H1 (cell line): ENCODE measurements at regions not wholly inside any gene's neighbourhood (a gene's known extent, or its start where the extent isn't known, plus 50 kb on each side); places are given as distances from the start of the nearest gene placed in this dataset.

Experiments used
- CTCF ChIA-PET: fragments of 300-600 bp; sonication (Branson Sonifier 250); formaldehyde crosslinking; loops from one replicate; lab custom pipeline; 2021; ENCODE audit not compliant: partially characterized antibody; lab: Charles Lee
- POLR2A ChIA-PET: fragments of 300-600 bp; sonication (Branson Sonifier 250); formaldehyde crosslinking; loops from one replicate; lab custom pipeline; 2021; ENCODE audit warnings: inconsistent platforms; ENCODE audit not compliant: partially characterized antibody; lab: Charles Lee
- DNase-seq, 2 experiments: peaks; one replicate each; pipeline versions ENCODE4 v3.0.0 to v3.0.0-alpha.2; 2010 to 2022; ENCODE audit warnings: low spot score in 2 of 2, low read depth in 1 of 2, mixed read lengths in 1 of 2
- FAIRE-seq: peaks from 2 replicates; lab custom pipeline; 2011; peaks lifted over from hg19 to GRCh38; lab: Jason Lieb, UNC
- H2AFZ ChIP-seq: 2 replicates; pipeline ENCODE4 v1.8.1; 2012; ENCODE audit warnings: low read length, inconsistent platforms
- H2AK5ac ChIP-seq: 2 replicates; pipeline ENCODE4 v1.6.1; 2013; ENCODE audit warnings: low read depth, low read length
- H2BK120ac ChIP-seq: replicated peaks from 2 replicates; pipeline ENCODE3; 2013; ENCODE audit warnings: low read depth, low read length, inconsistent platforms
- H2BK12ac ChIP-seq: 2 replicates; pipeline ENCODE4 v1.6.1; 2013; ENCODE audit warnings: low read depth, low read length
- H2BK15ac ChIP-seq: 2 replicates; pipeline ENCODE4 v1.6.1; 2013; ENCODE audit warnings: low read length
- H2BK20ac ChIP-seq: 2 replicates; pipeline ENCODE4 v1.6.1; 2013; ENCODE audit warnings: low read length
- H2BK5ac ChIP-seq: 2 replicates; pipeline ENCODE4 v1.6.1; 2013; ENCODE audit warnings: low read depth, low read length
- H3K14ac ChIP-seq: 2 replicates; pipeline ENCODE4 v1.6.1; 2013; ENCODE audit warnings: inconsistent platforms; ENCODE audit not compliant: insufficient read length
- H3K18ac ChIP-seq: 2 replicates; pipeline ENCODE4 v1.6.1; 2013; ENCODE audit warnings: low read length; ENCODE audit errors: extremely low read depth
- H3K23ac ChIP-seq: 2 replicates; pipeline ENCODE4 v1.6.1; 2013; ENCODE audit warnings: inconsistent platforms; ENCODE audit not compliant: insufficient read length
- H3K23me2 ChIP-seq: 2 replicates; pipeline ENCODE4 v1.6.1; 2013; ENCODE audit warnings: low read depth, low read length
- H3K27ac ChIP-seq: 2 replicates; pipeline ENCODE4 v1.6.1; 2011; ENCODE audit warnings: low read depth, low read length, inconsistent platforms
- H3K27me3 ChIP-seq, 4 experiments: replicated peaks in 1 of 4; 1 replicate in 1 of 4; 2 replicates in 3 of 4; pipeline versions ENCODE4 v1.6.1 to v1.8.1; 2011 to 2013; ENCODE audit warnings: low read length in 3 of 4, mild to moderate bottlenecking in 3 of 4, inconsistent platforms in 2 of 4, mixed read lengths in 2 of 4, moderate library complexity in 1 of 4; ENCODE audit not compliant: control insufficient read depth in 3 of 4, insufficient read depth in 3 of 4; ENCODE audit errors: extremely low read depth in 1 of 4
- H3K36me3 ChIP-seq, 4 experiments: 2 replicates each; pipeline versions ENCODE4 v1.6.1 to v1.8.1; 2011 to 2013; ENCODE audit warnings: mild to moderate bottlenecking in 4 of 4, low read length in 3 of 4, moderate library complexity in 2 of 4, control low read depth in 1 of 4, inconsistent platforms in 1 of 4; ENCODE audit not compliant: insufficient read depth in 4 of 4, control insufficient read depth in 2 of 4
- H3K4ac ChIP-seq: replicated peaks from 2 replicates; pipeline ENCODE3; 2013; ENCODE audit warnings: low read length, low read depth, mixed read lengths, inconsistent platforms; ENCODE audit not compliant: insufficient read length
- H3K4me1 ChIP-seq, 4 experiments: replicated peaks in 1 of 4; 1 replicate in 1 of 4; 2 replicates in 3 of 4; pipeline versions ENCODE4 v1.6.1 to v1.8.1; 2011 to 2013; ENCODE audit warnings: low read length in 3 of 4, inconsistent platforms in 2 of 4, mixed read lengths in 1 of 4; ENCODE audit not compliant: insufficient read depth in 4 of 4, control insufficient read depth in 3 of 4
- H3K4me2 ChIP-seq, 2 experiments: 2 replicates each; pipeline versions ENCODE4 v1.6.1 to v1.8.1; 2011 to 2013; ENCODE audit warnings: low read depth in 2 of 2, low read length in 2 of 2, control low read depth in 1 of 2, inconsistent platforms in 1 of 2, mild to moderate bottlenecking in 1 of 2; ENCODE audit not compliant: insufficient read depth in 1 of 2
- H3K4me3 ChIP-seq, 4 experiments: fragments of 200-600, 300-600 bp in 1 of 4; sonication (generic), shearing (Covaris generic), sonication (Bioruptor Twin) in 1 of 4; 2 replicates each; pipeline versions ENCODE4 v1.5.1 to v1.8.1; 2011 to 2016; ENCODE audit warnings: low read length in 4 of 4, low read depth in 3 of 4, control low read depth in 2 of 4, inconsistent platforms in 2 of 4, mild to moderate bottlenecking in 2 of 4, mixed read lengths in 1 of 4, moderate library complexity in 1 of 4; ENCODE audit not compliant: insufficient read depth in 2 of 4; ENCODE audit errors: extremely low read depth in 1 of 4
- H3K56ac ChIP-seq: replicated peaks from 2 replicates; pipeline ENCODE3; 2013; ENCODE audit warnings: low read depth, mild to moderate bottlenecking, mixed read lengths, low read length, inconsistent platforms; ENCODE audit not compliant: insufficient read length
- H3K79me1 ChIP-seq: 2 replicates; pipeline ENCODE4 v1.6.1; 2013; ENCODE audit warnings: low read depth, low read length, control low read depth
- H3K79me2 ChIP-seq, 2 experiments: 2 replicates each; pipeline versions ENCODE4 v1.6.1 to v1.8.1; 2012 to 2013; ENCODE audit warnings: low read length in 2 of 2, mild to moderate bottlenecking in 2 of 2, inconsistent platforms in 1 of 2; ENCODE audit not compliant: insufficient read depth in 2 of 2, control insufficient read depth in 1 of 2
- H3K9ac ChIP-seq, 4 experiments: replicated peaks in 1 of 4; 1 replicate in 1 of 4; 2 replicates in 3 of 4; pipeline versions ENCODE4 v1.6.1 to v1.8.1; 2011 to 2013; ENCODE audit warnings: low read depth in 3 of 4, low read length in 3 of 4, control low read depth in 2 of 4, mild to moderate bottlenecking in 2 of 4, moderate library complexity in 2 of 4, inconsistent platforms in 1 of 4; ENCODE audit errors: extremely low read depth in 1 of 4
- H3K9me3 ChIP-seq, 2 experiments: 2 replicates each; pipeline versions ENCODE4 v1.6.1 to v1.8.1; 2012 to 2013; ENCODE audit warnings: mild to moderate bottlenecking in 2 of 2, moderate library complexity in 2 of 2, control low read depth in 1 of 2, inconsistent platforms in 1 of 2, low read depth in 1 of 2, low read length in 1 of 2, mixed read lengths in 1 of 2; ENCODE audit not compliant: insufficient read depth in 2 of 2
- H4K20me1 ChIP-seq, 2 experiments: replicated peaks in 1 of 2; 2 replicates each; pipeline versions ENCODE3 to v1.8.1; 2011 to 2013; ENCODE audit warnings: inconsistent platforms in 2 of 2, low read length in 2 of 2, mild to moderate bottlenecking in 1 of 2; ENCODE audit not compliant: insufficient read depth in 2 of 2, control insufficient read depth in 1 of 2
- H4K5ac ChIP-seq: 2 replicates; pipeline ENCODE4 v1.6.1; 2013; ENCODE audit warnings: low read length, low read depth, mixed read lengths, inconsistent platforms; ENCODE audit not compliant: insufficient read length
- H4K8ac ChIP-seq: 2 replicates; pipeline ENCODE4 v1.8.0; 2013; ENCODE audit warnings: mild to moderate bottlenecking, moderate library complexity, low read length, inconsistent platforms; ENCODE audit not compliant: insufficient read depth; ENCODE audit errors: extremely low read depth
- H4K91ac ChIP-seq: replicated peaks from 2 replicates; pipeline ENCODE3; 2013; ENCODE audit warnings: low read length, mixed read lengths, inconsistent platforms; ENCODE audit not compliant: insufficient read length
- CTBP2 ChIP-seq: IDR thresholded peaks from 2 replicates; pipeline ENCODE4 v1.7.0; 2011; ENCODE audit warnings: borderline replicate concordance, mild to moderate bottlenecking, moderate library complexity, mixed read lengths, low read length; ENCODE audit not compliant: insufficient read depth, insufficient read length
- HDAC2 ChIP-seq, 2 experiments: fragments of 300-600 bp in 1 of 2; sonication (generic) in 1 of 2; IDR thresholded peaks; 2 replicates each; pipeline ENCODE4 v1.6.1; 2011 to 2012; ENCODE audit warnings: low read depth in 2 of 2, low read length in 2 of 2, mild to moderate bottlenecking in 2 of 2, moderate library complexity in 2 of 2, borderline replicate concordance in 1 of 2, inconsistent platforms in 1 of 2
- JUND ChIP-seq: IDR thresholded peaks from 2 replicates; pipeline ENCODE4 v1.6.1; 2011; ENCODE audit warnings: mild to moderate bottlenecking, improper control_type of control experiment, low read length
- KDM1A ChIP-seq: fragments of 200-600, 300-600 bp; sonication (generic); IDR thresholded peaks from 2 replicates; pipeline ENCODE4 v1.7.1; 2016; ENCODE audit warnings: mild to moderate bottlenecking, low read length, borderline replicate concordance
- POLR2A ChIP-seq, 2 experiments: IDR thresholded peaks; 1 replicate in 1 of 2; 2 replicates in 1 of 2; pipeline ENCODE4 v1.6.1; 2011; ENCODE audit warnings: low read depth in 2 of 2, low read length in 2 of 2, mild to moderate bottlenecking in 2 of 2; ENCODE audit errors: control extremely low read depth in 1 of 2
- SIN3A ChIP-seq, 2 experiments: IDR thresholded peaks in 1 of 2; conservative IDR thresholded peaks in 1 of 2; 2 replicates each; pipeline ENCODE4 v1.6.1; 2011 to 2012; ENCODE audit warnings: low read length in 2 of 2, improper control_type of control experiment in 1 of 2, low read depth in 1 of 2, mild to moderate bottlenecking in 1 of 2
- YY1 ChIP-seq: IDR thresholded peaks from 2 replicates; pipeline ENCODE4 v1.6.1; 2011; ENCODE audit warnings: low read depth, mild to moderate bottlenecking, low read length
- WGBS, 2 experiments: shearing (Covaris generic) in 1 of 2; methylation state at CpG; one replicate each; pipeline versions ENCODE4 v1.1.6 to v1.1.7; 2013 to 2015; ENCODE audit warnings: low lambda C conversion rate in 2 of 2, mixed read lengths in 2 of 2, inconsistent platforms in 1 of 2, low coverage in 1 of 2, missing lambda C conversion rate in 1 of 2; ENCODE audit not compliant: insufficient replicate concordance in 2 of 2, insufficient coverage in 1 of 2, insufficient read length in 1 of 2; ENCODE audit errors: extremely low coverage in 1 of 2, missing lambda C conversion rate in 1 of 2; 5-methylcytosine and 5-hydroxymethylcytosine counted together
- TF ChIP-seq, protein P1 (sequence below): IDR thresholded peaks from 2 replicates; pipeline ENCODE4 v1.6.1; 2012; ENCODE audit warnings: inconsistent platforms
- TF ChIP-seq, protein P2 (sequence below): IDR thresholded peaks from 2 replicates; pipeline ENCODE4 v1.6.1; 2012; ENCODE audit warnings: low read length, inconsistent platforms

DNA sequence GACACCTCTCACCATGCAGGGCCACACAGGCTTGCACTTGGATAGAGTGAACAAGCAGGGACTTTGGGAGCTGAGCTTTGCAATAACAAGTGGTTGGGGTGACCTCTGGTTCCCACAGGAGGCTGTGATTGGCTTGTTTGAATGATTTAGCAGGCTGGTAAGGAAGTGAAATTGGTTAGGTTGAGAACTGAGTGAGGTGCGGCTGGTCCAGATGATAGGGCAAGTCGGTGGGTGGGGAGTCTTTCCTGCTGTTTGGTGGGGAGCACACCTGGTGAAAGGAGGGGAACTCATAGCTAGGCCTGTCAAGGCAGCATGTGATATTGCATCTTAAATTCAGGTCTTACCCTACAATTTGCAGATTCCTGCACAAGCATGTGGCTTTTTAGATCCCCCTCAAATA is 794.6 kb upstream of the ZNF608 start:
- Histone ChIP-seq H3K23ac (no peak overlapping the region), H3K56ac (no peak overlapping the region), H3K4me2 (no peak overlapping the region), H2BK5ac (no peak overlapping the region), H3K9ac (no peak overlapping the region), H2BK20ac (no peak overlapping the region), H2BK15ac (no peak overlapping the region), H3K4ac (no peak overlapping the region), H3K27ac (no peak overlapping the region), H4K5ac (no peak overlapping the region), H4K20me1 (no peaks in the 10 kb centered on the region), H2BK12ac (no peak overlapping the region), H3K79me2 (no peaks in the 10 kb centered on the region), H2BK120ac (no peak overlapping the region), H3K36me3 (no peaks in the 10 kb centered on the region), H2AK5ac (no peak overlapping the region), H4K91ac (no peak overlapping the region), H2AFZ (peak overlapping the region; percentile 40), H3K23me2 (no peaks in the 10 kb centered on the region), H3K9me3 (no peaks in the 10 kb centered on the region; a peak in 1 of 4 replicates), H3K14ac (no peak overlapping the region), H3K27me3 (no peaks in the 10 kb centered on the region), H4K8ac (peak overlapping the region; percentile 11; the same call in 1 of the 2 replicates), H3K4me1 (no peaks in the 10 kb centered on the region), H3K4me3 (no peak overlapping the region), H3K79me1 (no peaks in the 10 kb centered on the region), H3K18ac (no peak overlapping the region)
- ChIA-PET CTCF (no interaction called here), POLR2A (no interaction called here)
- no peak for DNase-seq
- TF ChIP-seq KDM1A (no peak), SIN3A (conservative IDR thresholded peaks at IDR 0.05 in 1 of 2, IDR thresholded peaks at IDR 0.05 in 1 of 2; ENCODE audit: low read depth in 1 of 2, low read length in 2 of 2) (no peak), YY1 (no peak), POLR2A (IDR thresholded peaks at IDR 0.05; ENCODE audit: control extremely low read depth in 1 of 2, low read depth in 2 of 2, low read length in 2 of 2) (no peak), JUND (no peak), CTBP2 (no peak), HDAC2 (IDR thresholded peaks at IDR 0.05; ENCODE audit: borderline replicate concordance in 1 of 2, low read depth in 2 of 2, low read length in 2 of 2) (no peak)
- TF ChIP-seq, protein P1, sequence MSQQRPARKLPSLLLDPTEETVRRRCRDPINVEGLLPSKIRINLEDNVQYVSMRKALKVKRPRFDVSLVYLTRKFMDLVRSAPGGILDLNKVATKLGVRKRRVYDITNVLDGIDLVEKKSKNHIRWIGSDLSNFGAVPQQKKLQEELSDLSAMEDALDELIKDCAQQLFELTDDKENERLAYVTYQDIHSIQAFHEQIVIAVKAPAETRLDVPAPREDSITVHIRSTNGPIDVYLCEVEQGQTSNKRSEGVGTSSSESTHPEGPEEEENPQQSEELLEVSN: no peak
- TF ChIP-seq, protein P2, sequence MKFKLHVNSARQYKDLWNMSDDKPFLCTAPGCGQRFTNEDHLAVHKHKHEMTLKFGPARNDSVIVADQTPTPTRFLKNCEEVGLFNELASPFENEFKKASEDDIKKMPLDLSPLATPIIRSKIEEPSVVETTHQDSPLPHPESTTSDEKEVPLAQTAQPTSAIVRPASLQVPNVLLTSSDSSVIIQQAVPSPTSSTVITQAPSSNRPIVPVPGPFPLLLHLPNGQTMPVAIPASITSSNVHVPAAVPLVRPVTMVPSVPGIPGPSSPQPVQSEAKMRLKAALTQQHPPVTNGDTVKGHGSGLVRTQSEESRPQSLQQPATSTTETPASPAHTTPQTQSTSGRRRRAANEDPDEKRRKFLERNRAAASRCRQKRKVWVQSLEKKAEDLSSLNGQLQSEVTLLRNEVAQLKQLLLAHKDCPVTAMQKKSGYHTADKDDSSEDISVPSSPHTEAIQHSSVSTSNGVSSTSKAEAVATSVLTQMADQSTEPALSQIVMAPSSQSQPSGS: no peak
- no peak for FAIRE-seq
- WGBS, 2 experiments: 91% methylated on average over 2 of the region's 2 CpGs; no CpG with 5 or more reads in 1 of the 2 experiments
